IPS-20b (cell line): ENCODE measurements at regions not wholly inside any gene's neighbourhood (a gene's known extent, or its start where the extent isn't known, plus 50 kb on each side); places are given as distances from the start of the nearest gene placed in this dataset.

Experiments used
- H3K27ac ChIP-seq: one replicate; pipeline ENCODE4 v1.5.1; 2013; ENCODE audit warnings: low read length
- H3K27me3 ChIP-seq: 2 replicates; pipeline ENCODE4 v1.6.1; 2013; ENCODE audit warnings: mild to moderate bottlenecking, low read length, inconsistent platforms; ENCODE audit not compliant: insufficient read depth
- H3K36me3 ChIP-seq: 2 replicates; pipeline ENCODE4 v1.6.1; 2013; ENCODE audit warnings: low read depth, mild to moderate bottlenecking, inconsistent platforms, low read length, moderate library complexity; ENCODE audit not compliant: insufficient read depth
- H3K4me1 ChIP-seq: 2 replicates; pipeline ENCODE4 v1.6.1; 2013; ENCODE audit warnings: mild to moderate bottlenecking, control low read depth, inconsistent platforms, low read length, moderate library complexity; ENCODE audit not compliant: insufficient read depth
- H3K4me3 ChIP-seq: 2 replicates; pipeline ENCODE4 v1.5.1; 2013; ENCODE audit warnings: mild to moderate bottlenecking, low read length, inconsistent platforms
- H3K9ac ChIP-seq: 2 replicates; pipeline ENCODE4 v1.6.1; 2013; ENCODE audit warnings: low read depth, mild to moderate bottlenecking, inconsistent platforms, low read length, moderate library complexity
- H3K9me3 ChIP-seq: 2 replicates; pipeline ENCODE4 v1.6.1; 2013; ENCODE audit warnings: mild to moderate bottlenecking, low read depth, low read length, inconsistent platforms; ENCODE audit not compliant: insufficient read depth

DNA sequence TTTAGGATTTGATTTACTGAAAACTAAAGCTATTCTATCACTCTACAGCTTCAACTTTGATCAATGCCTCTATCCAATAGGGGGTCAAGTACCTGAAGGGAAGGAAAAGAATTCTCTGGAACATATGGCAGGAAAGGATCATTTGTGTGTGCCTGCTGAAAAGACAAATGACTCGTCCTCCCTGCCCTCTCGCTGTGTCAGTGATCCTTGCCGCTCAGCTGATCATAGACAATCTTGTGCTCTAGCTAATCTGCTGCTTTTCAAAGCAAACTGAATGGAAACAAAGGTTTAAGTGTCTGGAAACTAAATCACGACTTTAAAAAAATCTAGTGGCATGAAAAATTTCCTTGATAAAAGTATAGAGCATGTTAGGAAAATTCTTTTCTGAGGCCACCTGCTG lies 75.6 kb upstream of the CPO start:
- H3K9me3 ChIP-seq: no peaks in the 10 kb centered on the region
- H3K4me1 ChIP-seq: peaks cover 15% of the 10 kb centered on the region
- H3K27me3 ChIP-seq: no peaks in the 10 kb centered on the region
- no peak overlapping the region for H3K9ac ChIP-seq
- H3K27ac ChIP-seq: no peak overlapping the region
- no peak overlapping the region for H3K4me3 ChIP-seq
- H3K36me3 ChIP-seq: no peaks in the 10 kb centered on the region

DNA sequence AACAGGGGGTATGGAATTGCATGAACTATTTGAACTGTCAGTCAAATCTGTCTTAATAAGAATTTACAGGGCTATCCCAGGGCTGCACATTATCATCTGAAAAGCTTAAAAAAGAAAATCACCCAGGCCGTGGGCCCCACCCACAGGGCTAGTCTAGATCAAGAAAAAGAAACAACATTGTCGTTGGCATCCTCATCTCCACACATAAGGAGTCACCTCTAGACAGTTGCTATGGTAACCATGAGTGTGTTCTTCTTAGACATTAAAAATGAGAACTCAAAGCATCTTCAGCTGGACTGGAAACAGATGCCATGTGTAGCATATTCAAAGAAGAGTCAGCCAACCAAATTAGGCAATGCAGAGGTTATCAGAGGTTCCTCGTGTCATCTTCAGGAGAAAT lies 72.3 kb upstream of the CPO start:
- Histone ChIP-seq H3K9me3 (no peaks in the 10 kb centered on the region), H3K9ac (no peak overlapping the region), H3K27ac (no peak overlapping the region), H3K4me3 (no peak overlapping the region), H3K4me1 (peaks cover 7% of the 10 kb centered on the region), H3K27me3 (no peaks in the 10 kb centered on the region), H3K36me3 (no peaks in the 10 kb centered on the region)

DNA sequence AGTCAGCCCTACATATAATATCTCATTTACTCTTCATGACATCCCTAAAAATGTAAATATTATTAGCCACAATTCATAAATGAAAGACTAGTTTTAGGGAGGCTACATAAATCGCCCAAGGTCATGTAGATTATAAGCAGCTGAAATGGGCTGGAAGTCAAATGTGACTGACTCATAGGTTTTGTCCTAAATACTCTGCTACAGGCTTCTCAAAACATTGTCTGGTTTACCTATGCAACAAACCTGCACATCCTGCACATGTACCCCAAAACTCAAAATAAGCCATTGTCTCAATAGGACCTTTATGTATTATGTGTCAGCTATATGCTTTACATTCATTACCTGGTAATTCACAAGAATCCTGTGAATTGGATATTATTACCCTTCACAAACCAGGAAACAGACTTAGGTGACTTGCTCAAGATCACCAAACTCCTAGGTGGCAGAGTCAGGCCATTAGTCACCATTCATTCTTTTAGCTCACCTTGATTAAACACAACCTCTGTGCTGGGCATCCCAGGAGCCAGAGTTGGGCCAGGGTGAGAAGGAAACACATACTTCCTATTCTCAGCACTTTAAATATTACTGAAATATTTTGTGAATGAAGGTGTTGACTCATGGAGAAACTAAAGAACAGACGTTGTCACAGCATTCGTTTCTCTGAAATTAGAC lies 69.4 kb upstream of the CPO start:
- Histone ChIP-seq H3K9ac (no peak overlapping the region), H3K9me3 (no peaks in the 10 kb centered on the region), H3K36me3 (no peaks in the 10 kb centered on the region), H3K4me1 (no peaks in the 10 kb centered on the region), H3K27me3 (no peaks in the 10 kb centered on the region), H3K27ac (no peak overlapping the region), H3K4me3 (no peak overlapping the region)

DNA sequence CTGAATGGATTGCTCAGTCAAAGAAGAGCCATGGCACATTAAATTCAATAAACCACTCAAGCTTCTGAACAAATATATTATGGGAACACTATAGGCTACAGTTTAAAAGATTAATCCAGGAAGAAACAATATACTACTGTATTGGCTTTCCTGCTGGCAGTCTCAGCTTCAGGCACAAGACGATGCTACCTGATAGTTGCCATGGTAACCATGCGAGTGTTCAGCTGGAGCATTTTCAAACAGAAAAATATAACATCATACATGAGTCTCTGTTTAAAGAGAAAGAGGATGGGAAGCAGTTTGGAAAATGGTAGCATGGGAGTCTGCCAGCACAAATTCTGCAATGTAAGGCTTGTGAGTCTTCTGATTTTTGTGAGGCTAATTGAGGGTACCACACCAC lies 65.9 kb upstream of the CPO start:
- no peak overlapping the region for H3K27ac ChIP-seq
- no peak overlapping the region for H3K4me3 ChIP-seq

DNA sequence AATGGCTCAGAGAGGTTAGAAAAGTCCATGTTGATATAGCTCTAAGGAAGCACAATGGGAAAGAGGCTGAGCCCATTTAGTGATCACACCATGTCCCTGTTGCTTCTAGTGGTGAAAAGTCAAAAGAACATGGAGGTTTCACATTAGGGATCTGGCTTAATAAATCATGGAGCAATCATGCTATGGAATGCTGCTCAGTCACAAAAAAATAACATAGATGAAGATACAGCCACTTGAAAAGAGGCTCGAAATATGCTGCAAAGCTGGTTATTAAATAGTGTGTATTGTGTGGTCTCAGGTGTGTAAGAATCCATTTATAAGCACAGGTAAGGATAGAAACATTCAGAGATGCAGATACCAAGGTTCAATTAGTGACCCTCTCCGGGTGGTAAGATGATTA lies 63.6 kb upstream of the CPO start:
- Histone ChIP-seq H3K9ac (no peak overlapping the region), H3K4me3 (no peak overlapping the region), H3K27ac (no peak overlapping the region), H3K4me1 (peaks cover 10% of the 10 kb centered on the region), H3K27me3 (no peaks in the 10 kb centered on the region), H3K9me3 (no peaks in the 10 kb centered on the region), H3K36me3 (no peaks in the 10 kb centered on the region)

More for the DNA sequence above, 65.9 kb upstream of the CPO start:
- H3K4me1 ChIP-seq: peaks cover 10% of the 10 kb centered on the region
- no peaks in the 10 kb centered on the region for H3K27me3 ChIP-seq
- no peaks in the 10 kb centered on the region for H3K9me3 ChIP-seq
- H3K9ac ChIP-seq: no peak overlapping the region
- no peaks in the 10 kb centered on the region for H3K36me3 ChIP-seq

DNA sequence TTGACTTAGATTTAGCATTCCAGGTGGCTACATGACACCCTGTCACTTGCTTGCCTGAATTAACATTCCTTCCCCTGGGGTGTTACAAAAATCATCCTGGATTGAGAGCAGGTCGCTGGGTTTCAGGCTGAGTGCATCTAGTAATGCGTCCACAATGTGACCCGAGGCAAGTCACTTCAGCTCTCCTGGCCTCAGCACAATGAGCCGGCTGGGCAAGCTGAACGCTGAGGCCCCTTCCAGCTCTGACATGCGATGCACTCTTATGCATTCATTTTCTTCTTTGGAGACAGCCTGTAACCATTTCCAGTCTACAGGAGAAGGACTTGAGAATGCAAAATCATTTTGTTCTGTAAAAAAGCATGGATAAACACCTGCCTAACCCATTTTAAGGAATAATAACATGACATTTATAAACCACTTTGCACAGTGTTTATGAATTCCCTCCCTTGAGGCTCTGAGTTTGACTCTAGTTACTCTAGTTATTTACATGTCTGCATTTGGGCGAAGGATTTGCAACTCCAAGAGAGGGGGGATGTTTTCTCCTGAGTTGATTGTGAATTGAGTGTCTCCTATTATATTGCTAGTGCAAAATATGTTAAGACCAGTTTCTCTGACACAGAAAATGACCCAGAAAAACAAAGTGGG lies 63.0 kb upstream of the CPO start:
- 0 out of 2 replicates have a peak overlapping the region, but pooled peaks have one; percentile 10 for H3K4me3 ChIP-seq
- H3K9ac ChIP-seq: no peak overlapping the region
- H3K27me3 ChIP-seq: no peaks in the 10 kb centered on the region
- H3K4me1 ChIP-seq: peaks cover 10% of the 10 kb centered on the region
- H3K9me3 ChIP-seq: no peaks in the 10 kb centered on the region
- no peak overlapping the region for H3K27ac ChIP-seq
- H3K36me3 ChIP-seq: no peaks in the 10 kb centered on the region

DNA sequence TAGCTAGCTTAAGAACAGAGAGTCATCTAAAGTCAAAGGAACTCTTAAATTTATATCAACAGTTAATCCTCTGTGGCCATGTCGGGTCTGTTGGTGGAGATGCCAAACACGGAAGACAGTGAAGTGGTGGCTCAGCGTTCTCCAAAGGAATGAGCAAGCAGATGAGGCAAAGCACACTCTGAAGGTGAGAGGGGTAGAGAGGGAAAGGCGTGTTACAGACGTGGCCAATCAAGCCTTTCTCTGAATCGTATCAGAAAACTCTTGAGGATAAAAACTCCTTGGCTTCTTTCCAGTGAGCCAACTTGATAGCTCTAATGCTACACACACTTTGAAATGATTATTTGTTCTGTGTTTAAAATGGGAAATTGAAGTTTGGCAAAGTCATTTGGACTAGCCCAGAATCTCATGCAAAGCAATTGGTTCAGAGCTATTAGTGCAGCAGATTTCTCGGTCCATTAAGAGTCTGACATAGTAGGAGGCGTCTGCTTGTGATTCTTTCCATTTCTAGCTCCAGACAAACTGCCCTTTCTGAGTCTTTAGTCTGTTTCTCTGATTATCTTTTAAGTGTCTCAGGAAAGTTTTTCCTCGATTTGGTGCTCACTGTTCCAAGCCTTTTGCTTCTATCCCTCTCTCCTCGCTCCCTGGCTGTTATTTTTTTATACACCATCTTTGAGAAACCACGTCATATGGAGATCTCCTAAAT lies 57.5 kb upstream of the CPO start:
- Histone ChIP-seq H3K27me3 (no peaks in the 10 kb centered on the region), H3K9me3 (no peaks in the 10 kb centered on the region), H3K9ac (no peak overlapping the region), H3K4me1 (peaks cover under 1% of the 10 kb centered on the region; the same call in 1 of the 2 replicates), H3K36me3 (no peaks in the 10 kb centered on the region), H3K4me3 (no peak overlapping the region), H3K27ac (no peak overlapping the region)

DNA sequence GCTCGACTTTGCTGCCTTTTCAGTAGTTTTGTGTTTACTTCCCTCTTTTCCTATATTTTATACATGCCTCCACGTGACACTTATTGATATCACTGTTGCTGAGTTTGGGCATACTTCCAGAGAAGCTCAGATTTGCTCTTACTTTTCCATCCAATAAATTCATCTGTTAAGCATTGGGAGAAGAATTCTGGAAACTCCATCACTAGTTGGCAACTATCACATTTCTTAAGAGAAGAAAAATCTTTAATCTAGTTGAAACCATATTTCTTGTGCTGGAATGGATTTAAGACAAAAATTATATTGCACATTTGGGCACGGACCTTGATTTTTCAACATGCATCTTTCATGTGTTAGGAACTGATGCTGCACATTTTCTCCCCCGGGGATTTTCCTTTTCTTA lies 52.6 kb upstream of the CPO start:
- Histone ChIP-seq H3K9ac (no peak overlapping the region), H3K9me3 (no peaks in the 10 kb centered on the region), H3K27me3 (no peaks in the 10 kb centered on the region), H3K4me1 (no peaks in the 10 kb centered on the region), H3K4me3 (no peak overlapping the region), H3K36me3 (no peaks in the 10 kb centered on the region), H3K27ac (no peak overlapping the region)

DNA sequence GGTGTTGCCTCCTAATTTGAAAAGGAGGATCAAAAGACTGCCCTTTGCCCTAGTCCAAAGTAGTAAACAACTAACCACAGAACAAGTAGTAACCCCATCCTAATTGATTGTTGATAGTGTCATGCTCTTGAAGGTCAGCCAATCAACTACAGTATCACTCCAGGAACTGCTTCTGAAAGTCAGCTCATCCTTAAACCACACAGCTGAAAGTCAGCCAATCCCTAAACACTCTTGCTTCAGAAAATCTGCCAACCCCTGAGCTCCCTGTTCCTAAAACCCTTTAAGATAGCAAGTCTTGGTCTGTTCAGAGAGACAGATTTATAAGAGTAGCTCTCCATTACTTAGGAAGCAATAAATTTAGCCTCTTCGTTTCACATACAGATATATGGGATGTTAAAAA lies 51.6 kb upstream of the CPO start:
- Histone ChIP-seq H3K36me3 (no peaks in the 10 kb centered on the region), H3K4me3 (no peak overlapping the region), H3K27me3 (no peaks in the 10 kb centered on the region), H3K4me1 (no peaks in the 10 kb centered on the region), H3K9me3 (no peaks in the 10 kb centered on the region), H3K27ac (no peak overlapping the region), H3K9ac (no peak overlapping the region)
